ENCODE measurements at regions not wholly inside any gene's neighbourhood (a gene's known extent, or its start where the extent isn't known, plus 50 kb on each side); places are given as distances from the start of the nearest gene placed in this dataset.

- no peak for TF ChIP-seq CTCF (IDR thresholded peaks at IDR 0.05; ENCODE audit: insufficient read depth, low read depth, low read length)
- TF ChIP-seq EZH2 (IDR thresholded peaks at IDR 0.05; ENCODE audit: insufficient read depth, low read length), result no peak
These were observed 131.3 kb upstream of the FAM20C start for GRCh38 chr7:61111-61510.
